HAP-1 (cell line): ENCODE measurements at regions not wholly inside any gene's neighbourhood (a gene's known extent, or its start where the extent isn't known, plus 50 kb on each side); places are given as distances from the start of the nearest gene placed in this dataset.

Experiments used
- DNase-seq, 2 experiments: peaks; one replicate each; pipeline ENCODE4 v3.0.0-alpha.2; 2016 to 2020; ENCODE audit warnings: low spot score in 2 of 2
- H3K27me3 ChIP-seq: fragments of 250-450 bp; sonication (Bioruptor Pico); 2 replicates; pipeline ENCODE4 v1.5.1; 2020; ENCODE audit warnings: low read depth, mild to moderate bottlenecking, moderate library complexity
- H3K36me3 ChIP-seq: fragments of 250-450 bp; sonication (Bioruptor Pico); replicated peaks from 2 replicates; pipeline ENCODE4 v1.5.1; 2020; ENCODE audit warnings: mild to moderate bottlenecking
- H3K4me1 ChIP-seq: fragments of 250-450 bp; sonication (Bioruptor Pico); 2 replicates; pipeline ENCODE4 v1.5.1; 2020; ENCODE audit warnings: mild to moderate bottlenecking
- H3K4me3 ChIP-seq: fragments of 250-450 bp; sonication (Bioruptor Pico); 2 replicates; pipeline ENCODE4 v1.5.1; 2020; ENCODE audit warnings: mild to moderate bottlenecking, moderate library complexity
- H3K9me3 ChIP-seq: fragments of 250-450 bp; sonication (Bioruptor Pico); 2 replicates; pipeline ENCODE4 v1.5.1; 2020; ENCODE audit warnings: mild to moderate bottlenecking, moderate library complexity
- in situ Hi-C: fragments of 300-500 bp; cut with MboI; formaldehyde crosslinking; loops from 3 replicates; pipeline ENCODE4 v1.14.3; 2020; ENCODE audit warnings: low sequenced_read_pairs, inconsistent platforms, mixed read lengths

DNA sequence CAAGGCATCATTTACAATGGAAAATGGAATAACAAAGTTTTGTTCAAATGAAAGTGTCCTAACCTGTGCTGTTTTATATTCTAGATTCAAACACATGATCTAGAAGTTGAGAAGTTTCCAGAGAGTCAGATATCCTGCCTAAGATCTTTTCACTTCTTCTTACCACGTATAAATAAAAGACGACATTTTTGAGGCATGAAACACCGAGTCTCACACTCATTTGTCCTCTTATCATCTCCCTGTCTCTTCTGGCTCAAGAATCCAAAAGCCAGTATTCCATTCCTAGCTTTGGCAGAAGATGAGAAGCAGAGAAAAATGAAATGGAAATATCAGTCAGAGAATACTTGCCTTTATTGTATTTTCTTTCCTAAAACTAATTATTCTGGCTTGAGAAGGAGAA lies 738.6 kb upstream of the NR2F2 start:
- DNase-seq = no peak
- no peaks in the 10 kb centered on the region for H3K36me3 ChIP-seq
- H3K4me1 ChIP-seq = no peaks in the 10 kb centered on the region
- H3K4me3 ChIP-seq = no peak overlapping the region
- no peaks in the 10 kb centered on the region for H3K9me3 ChIP-seq
- in situ Hi-C loops = no loop called here
- no peaks in the 10 kb centered on the region for H3K27me3 ChIP-seq

DNA sequence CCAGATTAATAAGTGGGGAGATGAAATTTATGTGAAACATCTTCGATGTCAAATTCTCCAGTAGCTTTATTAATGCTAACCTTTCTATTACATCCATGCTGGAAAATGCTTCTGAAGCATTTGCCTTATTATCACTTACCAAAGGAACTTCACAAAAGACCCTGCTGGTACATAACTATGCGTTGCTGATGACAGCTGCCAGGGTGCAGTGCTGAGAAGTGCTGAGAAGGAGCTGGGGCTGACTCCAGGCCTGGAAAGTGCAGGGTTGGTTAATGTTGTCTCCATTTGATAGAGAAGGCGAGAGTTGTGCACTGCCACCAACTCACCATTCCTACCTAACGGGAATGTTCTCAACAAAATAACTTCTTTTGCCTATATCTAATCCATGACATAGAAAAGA lies 736.0 kb upstream of the NR2F2 start:
- H3K4me1 ChIP-seq = no peaks in the 10 kb centered on the region
- H3K9me3 ChIP-seq = no peaks in the 10 kb centered on the region
- in situ Hi-C loops = no loop called here
- DNase-seq = no peak
- H3K36me3 ChIP-seq = no peaks in the 10 kb centered on the region
- H3K27me3 ChIP-seq = no peaks in the 10 kb centered on the region
- no peak overlapping the region for H3K4me3 ChIP-seq

DNA sequence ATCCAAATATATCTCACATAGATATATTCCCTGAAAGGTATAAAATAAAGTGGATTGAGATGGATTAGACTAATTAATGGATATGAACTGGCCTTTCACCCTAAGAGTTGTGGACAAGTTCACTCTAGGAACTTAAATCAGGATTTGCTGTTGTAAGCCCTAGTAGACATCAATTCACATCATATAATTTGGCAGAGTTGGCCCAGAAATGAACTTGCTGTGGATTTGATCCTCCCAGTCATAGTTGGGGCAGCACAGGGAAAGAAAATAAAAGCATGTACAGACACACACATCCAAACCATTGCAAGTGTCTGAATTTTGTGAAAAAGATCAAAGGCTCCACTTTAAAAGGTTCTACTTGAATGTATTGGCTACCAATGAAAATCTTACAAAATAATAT lies 734.7 kb upstream of the NR2F2 start:
- H3K4me1 ChIP-seq = no peaks in the 10 kb centered on the region
- DNase-seq = no peak
- H3K27me3 ChIP-seq = no peaks in the 10 kb centered on the region
- H3K9me3 ChIP-seq = no peaks in the 10 kb centered on the region
- in situ Hi-C loops = no loop called here
- no peak overlapping the region for H3K4me3 ChIP-seq
- H3K36me3 ChIP-seq = no peaks in the 10 kb centered on the region

DNA sequence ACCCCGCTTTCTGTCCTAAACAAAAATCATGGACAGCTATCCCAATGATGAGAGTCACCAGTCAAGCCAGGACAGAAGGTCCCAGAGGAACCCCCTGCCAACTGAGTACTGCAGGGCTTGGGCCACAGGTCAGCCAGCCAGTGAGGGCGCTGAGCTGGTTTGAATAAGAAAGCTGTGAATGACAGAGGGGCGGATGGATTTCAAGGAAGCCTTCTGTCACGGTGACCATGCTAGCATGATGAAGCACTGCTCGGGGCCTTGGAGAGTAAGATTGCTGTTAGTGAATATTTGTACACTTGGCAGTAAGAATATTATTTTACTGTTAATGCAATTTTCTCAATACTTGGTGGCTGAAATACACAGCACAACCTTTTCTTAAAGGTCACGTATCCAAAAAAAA lies 734.0 kb upstream of the NR2F2 start:
- Histone ChIP-seq H3K36me3 (no peaks in the 10 kb centered on the region), H3K9me3 (no peaks in the 10 kb centered on the region), H3K27me3 (no peaks in the 10 kb centered on the region), H3K4me3 (no peak overlapping the region), H3K4me1 (no peaks in the 10 kb centered on the region)
- peak in 1 of 2 experiments; percentile 12 for DNase-seq
- in situ Hi-C loops = no loop called here

DNA sequence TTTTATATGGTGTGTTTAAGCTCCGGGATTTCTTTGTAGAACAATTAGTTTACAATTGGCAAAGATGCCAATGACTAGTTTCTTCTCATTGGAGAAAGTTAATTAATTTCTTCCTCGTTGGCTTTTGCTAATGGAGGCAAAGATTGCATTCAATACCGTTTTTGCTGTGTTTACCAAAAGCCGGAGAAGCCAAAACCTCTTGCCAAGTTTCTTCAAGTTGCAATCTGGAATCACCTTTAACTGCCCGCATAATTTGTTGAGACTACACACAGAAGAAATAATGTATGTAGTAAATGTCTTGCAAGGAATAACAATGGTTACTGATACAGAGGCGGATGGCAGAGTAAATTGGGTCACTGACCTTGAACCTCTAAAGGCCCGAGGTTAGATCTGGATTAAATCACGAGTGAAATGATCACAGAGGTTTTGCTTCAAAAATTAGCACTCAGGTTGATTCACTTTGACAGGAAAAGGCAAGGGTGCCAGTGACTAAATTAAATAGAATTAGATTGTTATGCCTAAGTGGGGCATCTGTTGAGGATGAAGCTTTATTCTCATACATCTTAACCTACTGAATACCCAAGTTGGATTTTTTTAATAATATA lies 732.1 kb upstream of the NR2F2 start:
- Histone ChIP-seq H3K4me1 (no peaks in the 10 kb centered on the region), H3K4me3 (no peak overlapping the region), H3K27me3 (no peaks in the 10 kb centered on the region), H3K9me3 (no peaks in the 10 kb centered on the region), H3K36me3 (no peaks in the 10 kb centered on the region)
- in situ Hi-C loops = no loop called here
- no peak for DNase-seq

DNA sequence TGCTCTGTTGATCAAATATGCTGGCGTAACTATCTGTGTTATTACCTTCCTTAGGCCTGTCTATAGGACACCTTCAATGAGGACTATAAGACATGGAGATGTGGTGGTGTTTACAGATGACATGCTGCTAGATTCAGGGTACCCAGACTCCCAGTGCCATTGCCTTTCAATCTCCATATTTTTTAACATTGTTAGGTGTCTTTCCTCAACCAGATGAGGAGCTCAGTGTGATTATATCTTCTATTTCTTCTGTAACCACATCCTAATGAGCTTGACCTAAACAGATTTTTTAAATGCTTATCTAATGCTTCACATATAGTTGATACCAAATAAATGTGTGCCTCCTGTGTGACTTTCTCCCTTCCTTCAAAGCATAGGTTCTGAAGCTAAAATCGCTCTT lies 730.1 kb upstream of the NR2F2 start:
- no peak for DNase-seq
- in situ Hi-C loops = no loop called here
- Histone ChIP-seq H3K27me3 (no peaks in the 10 kb centered on the region), H3K9me3 (no peaks in the 10 kb centered on the region), H3K36me3 (no peaks in the 10 kb centered on the region), H3K4me3 (no peak overlapping the region), H3K4me1 (no peaks in the 10 kb centered on the region)

DNA sequence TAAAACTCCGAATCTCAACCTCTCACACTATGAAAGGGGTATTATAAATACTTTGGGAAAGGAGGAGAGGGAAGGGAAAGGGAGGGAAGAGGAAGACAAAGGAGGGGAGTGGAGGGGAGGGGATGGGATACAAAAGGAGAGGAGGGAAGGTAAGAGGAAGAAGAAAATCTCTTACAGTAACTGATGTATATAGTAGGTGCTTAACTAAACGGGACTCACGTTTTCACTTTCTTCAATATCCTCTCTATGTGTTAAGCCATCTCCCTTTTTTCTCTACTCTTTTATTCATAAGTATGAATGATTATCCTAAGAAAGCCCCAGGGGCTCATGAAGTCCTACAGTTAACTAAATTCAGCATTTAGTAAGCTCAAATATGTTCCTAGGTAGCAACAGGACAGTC lies 729.6 kb upstream of the NR2F2 start:
- in situ Hi-C loops = no loop called here
- Histone ChIP-seq H3K27me3 (no peaks in the 10 kb centered on the region), H3K9me3 (no peaks in the 10 kb centered on the region), H3K4me1 (no peaks in the 10 kb centered on the region), H3K36me3 (no peaks in the 10 kb centered on the region), H3K4me3 (no peak overlapping the region)
- no peak for DNase-seq

DNA sequence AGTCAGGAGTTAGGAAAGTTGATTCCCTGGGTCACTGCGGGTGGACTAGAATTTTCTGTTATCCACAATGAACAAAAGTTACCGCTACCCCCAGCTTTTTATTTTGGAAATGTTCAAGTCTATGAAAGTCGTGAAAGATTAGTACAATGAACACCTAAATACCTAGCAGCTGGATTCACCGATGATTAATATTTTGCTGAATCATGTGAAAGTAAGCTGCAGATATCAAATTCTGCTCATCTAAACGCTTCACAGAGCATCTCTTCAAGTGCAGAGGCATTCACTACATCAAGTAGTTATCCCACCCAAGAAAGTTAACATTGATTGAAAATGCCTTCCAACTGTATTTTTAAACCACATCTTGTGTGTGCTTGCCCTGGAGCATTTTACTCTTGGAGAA lies 729.0 kb upstream of the NR2F2 start:
- Histone ChIP-seq H3K36me3 (no peaks in the 10 kb centered on the region), H3K27me3 (no peaks in the 10 kb centered on the region), H3K4me1 (no peaks in the 10 kb centered on the region), H3K9me3 (no peaks in the 10 kb centered on the region), H3K4me3 (no peak overlapping the region)
- DNase-seq = no peak
- in situ Hi-C loops = no loop called here

DNA sequence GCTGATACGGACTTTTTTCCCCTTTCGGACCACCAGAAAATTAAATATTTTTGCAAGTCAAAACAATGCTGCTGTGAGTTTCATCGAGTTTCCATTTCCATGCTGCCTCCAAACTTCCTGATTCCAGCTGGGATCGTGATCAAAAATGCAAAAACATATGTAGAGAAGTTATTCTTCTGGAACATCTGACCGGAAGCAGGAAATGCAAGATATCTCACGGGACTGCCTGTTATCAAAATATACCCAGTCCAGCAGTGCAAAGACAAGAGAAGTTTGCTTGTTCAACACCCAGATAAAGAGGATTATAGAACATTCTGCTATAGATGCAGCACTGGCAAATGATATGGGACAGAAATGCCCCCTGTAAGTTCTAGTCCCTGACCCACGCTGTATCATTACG lies 726.7 kb upstream of the NR2F2 start:
- no peak overlapping the region for H3K4me3 ChIP-seq
- in situ Hi-C loops = no loop called here
- H3K36me3 ChIP-seq = no peaks in the 10 kb centered on the region
- H3K4me1 ChIP-seq = no peaks in the 10 kb centered on the region
- no peaks in the 10 kb centered on the region for H3K9me3 ChIP-seq
- H3K27me3 ChIP-seq = no peaks in the 10 kb centered on the region
- no peak for DNase-seq

DNA sequence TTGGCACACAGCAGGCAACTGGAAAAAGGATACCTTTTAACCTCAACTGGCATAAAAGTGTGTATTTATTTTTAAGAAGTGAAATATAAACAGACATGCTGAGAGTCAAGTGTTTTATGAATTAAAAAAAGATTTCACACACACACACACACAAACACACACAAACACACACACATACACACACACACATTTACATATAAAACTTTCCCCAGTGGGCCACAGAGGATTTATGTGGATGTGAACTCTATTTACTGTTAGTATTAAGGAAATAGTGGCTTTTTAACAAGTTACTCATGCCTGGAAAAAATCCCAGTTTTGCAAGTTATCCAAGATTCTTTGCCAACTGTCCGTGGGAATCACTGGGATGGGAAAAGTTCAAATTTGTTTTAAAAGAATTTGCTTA lies 725.9 kb upstream of the NR2F2 start:
- Histone ChIP-seq H3K4me3 (no peak overlapping the region), H3K4me1 (no peaks in the 10 kb centered on the region), H3K27me3 (no peaks in the 10 kb centered on the region), H3K36me3 (no peaks in the 10 kb centered on the region), H3K9me3 (no peaks in the 10 kb centered on the region)
- DNase-seq = no peak
- in situ Hi-C loops = no loop called here

DNA sequence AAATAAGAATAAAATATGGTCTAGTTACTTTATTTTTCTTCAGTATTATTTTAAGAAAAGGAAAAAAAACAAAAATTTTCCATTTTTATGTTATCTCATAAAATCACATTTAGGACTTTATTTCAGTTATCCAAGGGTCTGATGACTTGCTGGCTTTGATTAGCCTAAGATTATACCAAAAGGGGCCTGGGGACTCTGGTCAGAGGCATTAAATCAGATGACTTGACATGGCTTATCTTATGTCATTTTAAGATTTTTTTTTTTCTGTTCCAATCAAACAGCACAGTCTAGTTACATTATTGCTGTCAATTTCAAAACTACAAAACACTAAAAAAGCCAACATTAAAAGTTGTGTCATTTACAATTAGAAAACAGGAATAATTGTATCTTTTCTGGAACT lies 725.4 kb upstream of the NR2F2 start:
- DNase-seq = no peak
- H3K4me1 ChIP-seq = no peaks in the 10 kb centered on the region
- no peaks in the 10 kb centered on the region for H3K9me3 ChIP-seq
- in situ Hi-C loops = no loop called here
- no peak overlapping the region for H3K4me3 ChIP-seq
- H3K27me3 ChIP-seq = no peaks in the 10 kb centered on the region
- H3K36me3 ChIP-seq = no peaks in the 10 kb centered on the region

DNA sequence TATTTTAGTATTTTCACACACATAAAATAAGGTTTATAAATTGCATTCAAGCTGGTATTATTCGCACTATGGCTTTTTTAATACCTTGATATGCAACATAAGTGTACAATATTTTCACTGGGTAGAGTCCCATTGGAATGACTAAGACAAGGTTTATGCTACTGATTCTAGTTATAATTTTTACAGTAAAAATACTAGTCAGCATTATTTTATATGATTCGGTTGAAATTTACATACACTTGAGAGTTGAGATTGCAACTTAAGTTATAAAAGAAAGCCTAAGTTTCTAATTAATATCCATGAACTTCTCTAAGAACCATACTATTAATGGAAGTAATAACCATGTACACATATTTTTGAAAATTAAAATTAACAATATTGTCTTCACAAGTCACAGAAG lies 723.9 kb upstream of the NR2F2 start:
- in situ Hi-C loops = no loop called here

DNA sequence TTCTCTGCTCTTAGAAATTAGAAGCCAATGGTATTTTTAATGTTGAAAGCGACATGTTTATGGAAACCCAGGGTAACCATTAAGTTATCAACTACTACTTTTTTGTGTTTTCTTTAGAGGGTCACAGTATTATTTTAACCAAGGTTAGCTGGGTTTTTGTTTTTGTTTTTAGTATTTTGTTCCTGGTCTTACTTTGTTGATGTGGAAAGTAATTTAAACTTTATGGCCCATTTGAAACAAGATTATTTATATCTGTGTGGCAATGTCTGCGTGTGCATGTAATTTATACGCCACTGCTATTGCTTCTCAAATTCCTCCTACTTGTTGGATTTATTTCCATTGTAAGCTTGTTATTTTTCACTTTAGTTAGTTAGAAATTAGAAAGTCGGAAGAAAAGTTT lies 722.1 kb upstream of the NR2F2 start:
- DNase-seq = no peak
- in situ Hi-C loops = no loop called here
- Histone ChIP-seq H3K4me3 (no peak overlapping the region), H3K27me3 (no peaks in the 10 kb centered on the region), H3K9me3 (no peaks in the 10 kb centered on the region), H3K4me1 (no peaks in the 10 kb centered on the region), H3K36me3 (no peaks in the 10 kb centered on the region)

More for the DNA sequence above, 723.9 kb upstream of the NR2F2 start:
- DNase-seq = no peak
- Histone ChIP-seq H3K9me3 (no peaks in the 10 kb centered on the region), H3K36me3 (no peaks in the 10 kb centered on the region), H3K4me1 (no peaks in the 10 kb centered on the region), H3K27me3 (no peaks in the 10 kb centered on the region), H3K4me3 (no peak overlapping the region)

DNA sequence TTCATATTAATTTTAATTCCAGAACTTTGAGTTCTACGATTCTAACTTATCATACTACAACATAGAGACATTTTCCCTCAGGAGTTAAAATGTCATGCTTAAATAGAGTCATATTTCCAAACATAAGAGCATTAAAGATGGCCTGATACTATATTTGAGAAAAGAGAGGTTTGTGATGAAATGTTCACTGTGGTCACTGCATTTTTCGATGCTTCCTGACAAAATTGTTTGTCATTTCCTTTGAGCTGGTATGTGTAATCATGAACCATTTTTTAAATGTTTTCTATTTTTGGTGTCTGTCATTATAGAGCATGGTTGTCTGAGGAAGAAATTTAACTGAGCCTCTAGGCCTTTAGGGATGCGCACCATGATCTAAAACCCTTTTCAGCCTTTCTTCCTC lies 721.4 kb upstream of the NR2F2 start:
- no peak for DNase-seq
- no peaks in the 10 kb centered on the region for H3K27me3 ChIP-seq
- no peaks in the 10 kb centered on the region for H3K36me3 ChIP-seq
- H3K9me3 ChIP-seq = no peaks in the 10 kb centered on the region
- in situ Hi-C loops = no loop called here
- no peak overlapping the region for H3K4me3 ChIP-seq
- no peaks in the 10 kb centered on the region for H3K4me1 ChIP-seq

DNA sequence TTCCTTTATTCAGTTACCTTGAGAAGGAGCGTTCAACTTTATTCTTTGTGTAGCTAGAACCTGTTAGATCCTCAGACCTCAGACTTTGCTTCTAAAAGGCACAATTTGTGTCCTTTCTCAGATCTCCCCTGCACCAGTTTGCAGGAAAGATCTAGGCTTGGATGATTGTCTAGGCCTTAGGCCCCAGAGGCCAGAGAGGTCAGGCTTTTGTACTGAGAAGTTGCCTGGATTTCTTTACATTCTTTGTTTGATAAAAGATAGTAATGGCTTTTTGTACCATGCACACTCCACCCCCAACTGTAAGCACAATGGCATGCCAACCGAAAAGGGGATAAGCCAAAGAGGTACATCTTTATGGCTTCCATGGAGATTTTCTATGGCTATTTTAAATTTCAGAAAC lies 719.6 kb upstream of the NR2F2 start:
- in situ Hi-C loops = no loop called here
- Histone ChIP-seq H3K4me3 (no peak overlapping the region), H3K9me3 (no peaks in the 10 kb centered on the region), H3K36me3 (no peaks in the 10 kb centered on the region), H3K27me3 (no peaks in the 10 kb centered on the region), H3K4me1 (no peaks in the 10 kb centered on the region)
- DNase-seq = peak; percentile 10
